ENCODE measurements at regions not wholly inside any gene's neighbourhood (a gene's known extent, or its start where the extent isn't known, plus 50 kb on each side); places are given as distances from the start of the nearest gene placed in this dataset.

DNA sequence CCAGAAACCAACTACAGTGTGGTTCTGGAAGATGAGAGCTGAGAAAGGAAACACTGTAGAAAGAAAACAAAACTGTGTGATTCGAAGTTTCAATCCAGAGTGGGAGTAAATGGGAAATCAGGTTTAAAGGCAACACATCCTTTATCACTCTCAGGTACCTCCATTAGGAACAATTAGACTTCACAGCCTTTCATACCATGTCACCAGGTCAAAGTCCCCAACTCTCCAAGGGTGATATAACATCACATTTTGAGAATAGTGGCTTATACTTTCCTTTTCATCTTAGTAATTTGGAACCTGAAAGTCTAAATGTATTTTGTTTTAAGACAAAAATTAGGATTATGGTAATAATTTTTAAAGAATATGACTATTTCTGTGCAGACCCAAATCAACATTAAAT is 194.9 kb upstream of the WWC1 start:
- TF ChIP-seq ZNF274 (CRISPR knock-in tag; IDR thresholded peaks at IDR 0.05) (no peak), ZNF468 (CRISPR knock-in tag; IDR thresholded peaks at IDR 0.05) (no peak), CTCF (CRISPR knock-in tag; IDR thresholded peaks at IDR 0.05) (no peak), ARID2 (CRISPR knock-in tag; IDR thresholded peaks at IDR 0.05; ENCODE audit: borderline replicate concordance) (no peak), POLR2A (IDR thresholded peaks at IDR 0.05; ENCODE audit: insufficient read depth in 1 of 2, low read depth in 2 of 2, low read length in 2 of 2) (no peak), MLX (CRISPR knock-in tag; IDR thresholded peaks at IDR 0.05) (no peak), ZNF766 (CRISPR knock-in tag; IDR thresholded peaks at IDR 0.05; ENCODE audit: borderline replicate concordance) (no peak), SMAD1 (CRISPR knock-in tag; IDR thresholded peaks at IDR 0.05; ENCODE audit: borderline replicate concordance, low read depth) (no peak), ZFP36 (IDR thresholded peaks at IDR 0.05; ENCODE audit: borderline replicate concordance, low read depth, low read length, partially characterized antibody) (no peak), SYNCRIP (IDR thresholded peaks at IDR 0.05; ENCODE audit: insufficient read depth, low read depth, low read length) (no peak)
- TF ChIP-seq, protein P1, sequence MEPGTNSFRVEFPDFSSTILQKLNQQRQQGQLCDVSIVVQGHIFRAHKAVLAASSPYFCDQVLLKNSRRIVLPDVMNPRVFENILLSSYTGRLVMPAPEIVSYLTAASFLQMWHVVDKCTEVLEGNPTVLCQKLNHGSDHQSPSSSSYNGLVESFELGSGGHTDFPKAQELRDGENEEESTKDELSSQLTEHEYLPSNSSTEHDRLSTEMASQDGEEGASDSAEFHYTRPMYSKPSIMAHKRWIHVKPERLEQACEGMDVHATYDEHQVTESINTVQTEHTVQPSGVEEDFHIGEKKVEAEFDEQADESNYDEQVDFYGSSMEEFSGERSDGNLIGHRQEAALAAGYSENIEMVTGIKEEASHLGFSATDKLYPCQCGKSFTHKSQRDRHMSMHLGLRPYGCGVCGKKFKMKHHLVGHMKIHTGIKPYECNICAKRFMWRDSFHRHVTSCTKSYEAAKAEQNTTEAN (CRISPR knock-in tag; conservative IDR thresholded peaks at IDR 0.05), result no peak
